HCT116 (cell line): ENCODE measurements at regions not wholly inside any gene's neighbourhood (a gene's known extent, or its start where the extent isn't known, plus 50 kb on each side); places are given as distances from the start of the nearest gene placed in this dataset.

Experiments
- CEBPB ChIP-seq: IDR thresholded peaks from 2 replicates; pipeline ENCODE4 v1.6.1; 2012; ENCODE audit warnings: low read depth
- CTCF ChIP-seq, 3 experiments: fragments of 200-600 bp in 1 of 3; sonication (generic) in 1 of 3; IDR thresholded peaks in 2 of 3; conservative IDR thresholded peaks in 1 of 3; 2 replicates each; pipeline ENCODE4 v1.5.1; 2012 to 2017; ENCODE audit warnings: low read depth in 2 of 3, low read length in 2 of 3, antibody characterized with exemption in 1 of 3, borderline replicate concordance in 1 of 3, control low read depth in 1 of 3, mild to moderate bottlenecking in 1 of 3, mixed read lengths in 1 of 3, mixed run types in 1 of 3, moderate library complexity in 1 of 3; ENCODE audit not compliant: insufficient read depth in 1 of 3
- ELF1 ChIP-seq: IDR thresholded peaks from 2 replicates; pipeline ENCODE4 v1.6.1; 2012; ENCODE audit warnings: low read depth, borderline replicate concordance
- EZH2 ChIP-seq: fragments of 200-600 bp; sonication (generic); IDR thresholded peaks from 2 replicates; pipeline ENCODE4 v1.6.1; 2017; ENCODE audit warnings: antibody characterized with exemption, mixed run types
- EZH2phosphoT487 ChIP-seq: fragments of 200-600 bp; IDR thresholded peaks from 2 replicates; pipeline ENCODE4 v1.6.1; 2018; ENCODE audit warnings: antibody characterized with exemption, borderline replicate concordance
- MAX ChIP-seq: IDR thresholded peaks from 2 replicates; pipeline ENCODE4 v1.6.1; 2012
- POLR2A ChIP-seq: IDR thresholded peaks from 2 replicates; pipeline ENCODE4 v1.7.0; 2011; ENCODE audit warnings: borderline replicate concordance; ENCODE audit not compliant: insufficient read depth, insufficient read length; ENCODE audit errors: extremely low read depth
- POLR2AphosphoS5 ChIP-seq: IDR thresholded peaks from 2 replicates; pipeline ENCODE4 v1.6.1; 2011; ENCODE audit warnings: mild to moderate bottlenecking, low read depth, low read length, moderate library complexity
- REST ChIP-seq: IDR thresholded peaks from 2 replicates; pipeline ENCODE4 v1.6.1; 2012; ENCODE audit warnings: low read depth
- SIN3A ChIP-seq: IDR thresholded peaks from 2 replicates; pipeline ENCODE4 v1.6.1; 2012; ENCODE audit warnings: low read depth
- SP1 ChIP-seq: IDR thresholded peaks from 2 replicates; pipeline ENCODE4 v1.6.1; 2012; ENCODE audit warnings: low read depth
- ZNF274 ChIP-seq: fragments of 200-500 bp; sonication (Bioruptor generic); IDR thresholded peaks from 2 replicates; pipeline ENCODE4 v1.6.1; 2014; ENCODE audit warnings: mild to moderate bottlenecking, low read depth, low read length, inconsistent platforms
- TF ChIP-seq, protein P1 (sequence below): IDR thresholded peaks from 2 replicates; pipeline ENCODE4 v1.6.1; 2012

- no peak for TF ChIP-seq CEBPB
- TF ChIP-seq REST, result no peak
- TF ChIP-seq ZNF274, result no peak
- TF ChIP-seq EZH2, result no peak
- TF ChIP-seq POLR2A, result no peak
- no peak for TF ChIP-seq SIN3A
- TF ChIP-seq CTCF (IDR thresholded peaks at IDR 0.05 in 2 of 3, conservative IDR thresholded peaks at IDR 0.05 in 1 of 3; ENCODE audit: borderline replicate concordance in 1 of 3, insufficient read depth in 1 of 3, low read depth in 2 of 3, low read length in 2 of 3), result no peak
- no peak for TF ChIP-seq POLR2AphosphoS5
- TF ChIP-seq ELF1, result no peak
- TF ChIP-seq MAX, result no peak
- TF ChIP-seq, protein P1, sequence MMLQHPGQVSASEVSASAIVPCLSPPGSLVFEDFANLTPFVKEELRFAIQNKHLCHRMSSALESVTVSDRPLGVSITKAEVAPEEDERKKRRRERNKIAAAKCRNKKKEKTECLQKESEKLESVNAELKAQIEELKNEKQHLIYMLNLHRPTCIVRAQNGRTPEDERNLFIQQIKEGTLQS, result no peak
- no peak for TF ChIP-seq EZH2phosphoT487
- TF ChIP-seq SP1, result no peak
Measured at GRCh38 chrX:28491941-28492340, 95.3 kb upstream of the IL1RAPL1 start.
